ENCODE measurements at regions not wholly inside any gene's neighbourhood (a gene's known extent, or its start where the extent isn't known, plus 50 kb on each side); places are given as distances from the start of the nearest gene placed in this dataset.

- TF ChIP-seq YY1 (IDR thresholded peaks at IDR 0.05; ENCODE audit: insufficient read depth, insufficient read length) (no peak), ZNF274 (IDR thresholded peaks at IDR 0.05; ENCODE audit: low read depth, low read length) (no peak), SUZ12 (IDR thresholded peaks at IDR 0.05; ENCODE audit: extremely low read depth, insufficient read depth, insufficient read length) (no peak)
Observed at GRCh38 chr11:45534132-45534531, 131.3 kb downstream of the CHST1 start.

Measured in NT2/D1 (cell line).